RWPE2 (cell line): ENCODE measurements at regions not wholly inside any gene's neighbourhood (a gene's known extent, or its start where the extent isn't known, plus 50 kb on each side); places are given as distances from the start of the nearest gene placed in this dataset.

Experiments used
- ATAC-seq: fragments of 200-7000 bp; cut with Tn5 transposase; 3 replicates; pipeline ENCODE4 v1.9.1; 2021; ENCODE audit warnings: low read depth
- DNase-seq: peaks from one replicate; pipeline ENCODE4 v3.0.0-alpha.2; 2020; ENCODE audit warnings: low spot score
- H3K27ac ChIP-seq: fragments of 450-650 bp; 2 replicates; pipeline ENCODE4 v1.5.1; 2017; ENCODE audit warnings: mild to moderate bottlenecking; ENCODE audit not compliant: poor library complexity, severe bottlenecking
- H3K27me3 ChIP-seq: fragments of 250-450 bp; sonication (Bioruptor Pico); 2 replicates; pipeline ENCODE4 v1.5.1; 2021; ENCODE audit warnings: mild to moderate bottlenecking, moderate library complexity; ENCODE audit not compliant: insufficient read depth, poor library complexity, severe bottlenecking
- H3K36me3 ChIP-seq: fragments of 250-450 bp; sonication (Bioruptor Pico); 2 replicates; pipeline ENCODE4 v1.5.1; 2020; ENCODE audit warnings: low read depth, mild to moderate bottlenecking, moderate library complexity
- H3K4me1 ChIP-seq: fragments of 250-450 bp; sonication (Bioruptor Pico); 2 replicates; pipeline ENCODE4 v1.5.1; 2021; ENCODE audit warnings: mild to moderate bottlenecking, moderate library complexity; ENCODE audit not compliant: insufficient read depth, poor library complexity, severe bottlenecking
- H3K4me3 ChIP-seq: fragments of 250-450 bp; sonication (Bioruptor Pico); 2 replicates; pipeline ENCODE4 v1.5.1; 2021; ENCODE audit warnings: mild to moderate bottlenecking, moderate library complexity; ENCODE audit not compliant: severe bottlenecking
- H3K9me3 ChIP-seq: fragments of 250-450 bp; sonication (Bioruptor Pico); 2 replicates; pipeline ENCODE4 v1.5.1; 2021; ENCODE audit warnings: mild to moderate bottlenecking, moderate library complexity; ENCODE audit not compliant: severe bottlenecking
- CTCF ChIP-seq: fragments of 450-650 bp; IDR thresholded peaks from one replicate; pipeline ENCODE4 v1.5.1; 2017; ENCODE audit warnings: mild to moderate bottlenecking, moderate library complexity; ENCODE audit not compliant: poor library complexity, severe bottlenecking

GRCh38 chr14:39868949-39869348, 436.7 kb upstream of the FBXO33 start:
- ATAC-seq (no peak), DNase-seq (no peak)
- Histone ChIP-seq H3K36me3 (no peaks in the 10 kb centered on the region), H3K27ac (no peak overlapping the region), H3K4me3 (no peak overlapping the region), H3K4me1 (no peaks in the 10 kb centered on the region), H3K9me3 (no peaks in the 10 kb centered on the region), H3K27me3 (no peaks in the 10 kb centered on the region)
- no peak for TF ChIP-seq CTCF

- no peaks in the 10 kb centered on the region for H3K36me3 ChIP-seq
- H3K27me3 ChIP-seq = no peaks in the 10 kb centered on the region
- no peak overlapping the region for H3K4me3 ChIP-seq
- TF ChIP-seq CTCF = no peak
- no peak overlapping the region for H3K27ac ChIP-seq
- ATAC-seq (no peak), DNase-seq (no peak)
- no peaks in the 10 kb centered on the region for H3K9me3 ChIP-seq
- H3K4me1 ChIP-seq = no peaks in the 10 kb centered on the region
Measured at GRCh38 chr14:39868251-39868650, 436.0 kb upstream of the FBXO33 start.

GRCh38 chr14:39863441-39863840, 431.2 kb upstream of the FBXO33 start:
- no peaks in the 10 kb centered on the region for H3K9me3 ChIP-seq
- DNase-seq (no peak), ATAC-seq (no peak)
- H3K36me3 ChIP-seq = no peaks in the 10 kb centered on the region
- H3K4me3 ChIP-seq = no peak overlapping the region
- no peaks in the 10 kb centered on the region for H3K4me1 ChIP-seq
- no peaks in the 10 kb centered on the region for H3K27me3 ChIP-seq
- H3K27ac ChIP-seq = no peak overlapping the region
- TF ChIP-seq CTCF = no peak

- Histone ChIP-seq H3K27me3 (no peaks in the 10 kb centered on the region), H3K4me3 (no peak overlapping the region), H3K27ac (no peak overlapping the region), H3K9me3 (no peaks in the 10 kb centered on the region), H3K4me1 (no peaks in the 10 kb centered on the region), H3K36me3 (no peaks in the 10 kb centered on the region)
- DNase-seq (no peak), ATAC-seq (no peak)
- TF ChIP-seq CTCF = no peak
Measured at GRCh38 chr14:39861696-39862095, 429.5 kb upstream of the FBXO33 start.

GRCh38 chr14:39861229-39861600, 429.0 kb upstream of the FBXO33 start:
- no peak for TF ChIP-seq CTCF
- ATAC-seq (no peak), DNase-seq (no peak)
- Histone ChIP-seq H3K4me1 (no peaks in the 10 kb centered on the region), H3K27ac (no peak overlapping the region), H3K9me3 (no peaks in the 10 kb centered on the region), H3K27me3 (no peaks in the 10 kb centered on the region), H3K36me3 (no peaks in the 10 kb centered on the region), H3K4me3 (no peak overlapping the region)
